Loucy (cell line): ENCODE measurements at regions not wholly inside any gene's neighbourhood (a gene's known extent, or its start where the extent isn't known, plus 50 kb on each side); places are given as distances from the start of the nearest gene placed in this dataset.

Source experiments
- H2AFZ ChIP-seq: fragments of 200-600 bp; sonication (generic); 2 replicates; pipeline ENCODE4 v1.6.0; 2016; ENCODE audit warnings: antibody characterized with exemption, mild to moderate bottlenecking, low read length, moderate library complexity
- H3F3A ChIP-seq: fragments of 200-600 bp; 2 replicates; pipeline ENCODE4 v1.6.0; 2016; ENCODE audit warnings: antibody characterized with exemption, low read depth, mild to moderate bottlenecking
- H3K27me3 ChIP-seq: fragments of 200-600 bp; sonication (generic); 2 replicates; pipeline ENCODE4 v1.6.1; 2014; ENCODE audit warnings: low read length, mild to moderate bottlenecking; ENCODE audit not compliant: insufficient read depth, poor library complexity, severe bottlenecking
- H3K36me3 ChIP-seq: fragments of 200-600 bp; sonication (generic); 2 replicates; pipeline ENCODE4 v1.6.1; 2016; ENCODE audit warnings: low read length; ENCODE audit not compliant: insufficient read depth
- H3K4me1 ChIP-seq: fragments of 200-600 bp; sonication (generic); 2 replicates; pipeline ENCODE4 v1.5.1; 2014; ENCODE audit warnings: low read length, mild to moderate bottlenecking; ENCODE audit not compliant: insufficient read depth, poor library complexity, severe bottlenecking
- H3K4me2 ChIP-seq: fragments of 200-600 bp; sonication (generic); 2 replicates; pipeline ENCODE4 v1.6.0; 2014; ENCODE audit warnings: antibody characterized with exemption, low read length, low read depth, mild to moderate bottlenecking; ENCODE audit not compliant: poor library complexity, severe bottlenecking
- H3K4me3 ChIP-seq: fragments of 200-600 bp; sonication (generic); 2 replicates; pipeline ENCODE4 v1.5.1; 2014; ENCODE audit warnings: low read length, mild to moderate bottlenecking, mixed read lengths; ENCODE audit not compliant: poor library complexity, severe bottlenecking
- H3K79me2 ChIP-seq: fragments of 200-600 bp; sonication (generic); 2 replicates; pipeline ENCODE4 v1.6.1; 2014; ENCODE audit warnings: low read length; ENCODE audit not compliant: insufficient read depth
- H3K9ac ChIP-seq: fragments of 200-600 bp; sonication (generic); 2 replicates; pipeline ENCODE4 v1.6.0; 2014; ENCODE audit warnings: mild to moderate bottlenecking, low read depth, low read length, moderate library complexity; ENCODE audit not compliant: poor library complexity, severe bottlenecking
- H3K9me2 ChIP-seq: fragments of 200-600 bp; sonication (generic); replicated peaks from 2 replicates; pipeline ENCODE4 v1.6.1; 2016; ENCODE audit warnings: low read depth, low read length, mixed read lengths
- H3K9me3 ChIP-seq: fragments of 200-600 bp; sonication (generic); 2 replicates; pipeline ENCODE4 v1.6.1; 2014; ENCODE audit warnings: mild to moderate bottlenecking, antibody characterized with exemption, low read length, low read depth; ENCODE audit not compliant: insufficient read depth
- H4K20me1 ChIP-seq: fragments of 200-600 bp; sonication (generic); 2 replicates; pipeline ENCODE4 v1.6.0; 2014; ENCODE audit warnings: antibody characterized with exemption, low read length, mild to moderate bottlenecking; ENCODE audit not compliant: insufficient read depth, poor library complexity, severe bottlenecking
- EZH2phosphoT487 ChIP-seq: fragments of 200-600 bp; IDR thresholded peaks from 2 replicates; pipeline ENCODE4 v1.6.1; 2018; ENCODE audit warnings: antibody characterized with exemption, mild to moderate bottlenecking, moderate library complexity, borderline replicate concordance
- TF ChIP-seq, protein P1 (sequence below): fragments of 200-600 bp; sonication (generic); conservative IDR thresholded peaks from 2 replicates; pipeline ENCODE4 v1.5.1; 2014; ENCODE audit warnings: mild to moderate bottlenecking, antibody characterized with exemption, low read length

DNA sequence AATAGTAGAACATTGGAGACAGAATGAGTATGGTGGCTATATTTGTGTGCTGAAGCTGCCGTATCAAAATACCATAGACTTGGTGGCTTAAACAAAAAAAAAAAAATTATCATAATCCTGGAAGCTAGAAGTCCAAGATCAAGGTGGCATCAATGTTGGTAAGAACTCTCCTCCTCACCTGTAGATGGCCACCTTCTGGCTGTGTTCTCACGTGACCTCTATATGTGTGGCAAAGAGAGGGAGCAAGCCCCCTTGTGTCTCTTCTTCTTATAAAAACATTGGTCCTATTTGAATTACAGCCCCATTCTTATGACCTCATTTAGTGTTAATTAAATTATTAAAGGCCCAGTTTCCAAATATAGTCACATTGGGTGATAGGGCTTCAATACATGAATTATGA is 1640.9 kb upstream of the PCDH7 start:
- H3K4me2 ChIP-seq = no peak overlapping the region
- TF ChIP-seq, protein P1, sequence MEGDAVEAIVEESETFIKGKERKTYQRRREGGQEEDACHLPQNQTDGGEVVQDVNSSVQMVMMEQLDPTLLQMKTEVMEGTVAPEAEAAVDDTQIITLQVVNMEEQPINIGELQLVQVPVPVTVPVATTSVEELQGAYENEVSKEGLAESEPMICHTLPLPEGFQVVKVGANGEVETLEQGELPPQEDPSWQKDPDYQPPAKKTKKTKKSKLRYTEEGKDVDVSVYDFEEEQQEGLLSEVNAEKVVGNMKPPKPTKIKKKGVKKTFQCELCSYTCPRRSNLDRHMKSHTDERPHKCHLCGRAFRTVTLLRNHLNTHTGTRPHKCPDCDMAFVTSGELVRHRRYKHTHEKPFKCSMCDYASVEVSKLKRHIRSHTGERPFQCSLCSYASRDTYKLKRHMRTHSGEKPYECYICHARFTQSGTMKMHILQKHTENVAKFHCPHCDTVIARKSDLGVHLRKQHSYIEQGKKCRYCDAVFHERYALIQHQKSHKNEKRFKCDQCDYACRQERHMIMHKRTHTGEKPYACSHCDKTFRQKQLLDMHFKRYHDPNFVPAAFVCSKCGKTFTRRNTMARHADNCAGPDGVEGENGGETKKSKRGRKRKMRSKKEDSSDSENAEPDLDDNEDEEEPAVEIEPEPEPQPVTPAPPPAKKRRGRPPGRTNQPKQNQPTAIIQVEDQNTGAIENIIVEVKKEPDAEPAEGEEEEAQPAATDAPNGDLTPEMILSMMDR = no peak
- TF ChIP-seq EZH2phosphoT487 = no peak

DNA sequence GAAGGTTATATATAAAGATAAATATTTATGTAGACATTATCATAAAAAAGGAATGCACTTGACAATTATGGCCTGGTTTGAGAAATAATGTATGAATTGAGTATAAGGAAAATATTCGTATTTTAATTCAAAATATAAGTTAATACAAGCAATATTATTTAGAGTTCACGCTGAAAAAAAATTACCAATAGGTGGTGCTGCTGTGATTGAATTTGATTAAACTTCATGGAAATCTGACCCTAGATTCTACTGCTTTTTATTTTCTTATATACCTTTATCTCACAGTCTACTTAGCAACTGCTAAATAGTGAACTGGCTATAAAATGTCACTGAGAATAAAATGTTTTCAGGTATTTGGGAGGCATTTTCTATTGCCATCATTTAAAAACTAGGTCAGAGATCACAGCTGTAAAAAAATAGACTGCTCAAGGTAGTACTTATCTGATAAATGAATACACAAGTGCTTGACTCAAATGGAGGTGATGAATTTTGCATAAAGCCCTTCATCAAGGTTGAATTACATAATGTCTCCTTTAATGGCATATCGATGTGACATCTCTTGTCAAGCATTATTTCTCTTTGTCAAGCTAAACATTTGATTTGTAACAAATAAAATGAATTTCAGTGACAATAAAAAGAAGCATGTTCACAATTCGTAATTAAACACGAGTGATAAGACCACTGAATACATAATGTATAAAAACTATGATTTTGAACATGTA is 1638.8 kb upstream of the PCDH7 start:
- Histone ChIP-seq H3K27me3 (no peaks in the 10 kb centered on the region), H3K9me2 (no peaks in the 10 kb centered on the region), H2AFZ (no peak overlapping the region), H3K4me1 (no peaks in the 10 kb centered on the region), H3F3A (no peaks in the 10 kb centered on the region), H3K36me3 (no peaks in the 10 kb centered on the region), H3K79me2 (no peaks in the 10 kb centered on the region), H3K4me3 (no peak overlapping the region), H3K9me3 (no peaks in the 10 kb centered on the region), H4K20me1 (no peaks in the 10 kb centered on the region), H3K4me2 (no peak overlapping the region), H3K9ac (no peak overlapping the region)
- TF ChIP-seq EZH2phosphoT487 = no peak
- TF ChIP-seq, protein P1 = peak; percentile 31

More for the DNA sequence above, 1640.9 kb upstream of the PCDH7 start:
- no peak overlapping the region for H3K4me3 ChIP-seq
- H3K9me2 ChIP-seq = no peaks in the 10 kb centered on the region
- no peak overlapping the region for H2AFZ ChIP-seq
- no peak overlapping the region for H3K9ac ChIP-seq
- H3F3A ChIP-seq = no peaks in the 10 kb centered on the region
- no peaks in the 10 kb centered on the region for H3K9me3 ChIP-seq
- no peaks in the 10 kb centered on the region for H3K36me3 ChIP-seq
- no peaks in the 10 kb centered on the region for H3K79me2 ChIP-seq
- H3K4me1 ChIP-seq = no peaks in the 10 kb centered on the region
- no peaks in the 10 kb centered on the region for H4K20me1 ChIP-seq
- no peaks in the 10 kb centered on the region for H3K27me3 ChIP-seq

DNA sequence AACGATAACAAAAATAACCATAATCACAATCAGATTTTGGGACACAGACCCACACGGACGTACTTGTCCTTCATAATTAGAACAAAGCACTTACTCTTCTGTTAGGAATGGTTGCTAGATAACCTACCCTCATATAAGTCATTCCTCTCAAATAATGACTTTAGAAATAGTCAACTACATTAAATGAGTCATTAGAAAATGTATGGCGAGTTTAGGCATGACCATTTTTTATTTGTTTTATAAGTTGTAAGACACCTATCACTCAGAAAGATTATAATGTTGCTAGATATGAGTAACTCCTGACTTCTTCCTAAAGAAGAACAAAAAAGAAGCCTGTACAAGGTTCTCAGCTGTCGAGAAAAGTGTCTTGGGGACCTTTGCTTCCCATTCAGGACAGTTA is 1637.5 kb upstream of the PCDH7 start:
- TF ChIP-seq, protein P1 = no peak
- no peak for TF ChIP-seq EZH2phosphoT487
- Histone ChIP-seq H3F3A (no peaks in the 10 kb centered on the region), H3K4me1 (no peaks in the 10 kb centered on the region), H4K20me1 (no peaks in the 10 kb centered on the region), H3K9me3 (no peaks in the 10 kb centered on the region), H2AFZ (no peak overlapping the region), H3K36me3 (no peaks in the 10 kb centered on the region), H3K79me2 (no peaks in the 10 kb centered on the region), H3K27me3 (no peaks in the 10 kb centered on the region), H3K9ac (no peak overlapping the region), H3K4me2 (no peak overlapping the region), H3K4me3 (no peak overlapping the region), H3K9me2 (no peaks in the 10 kb centered on the region)
